ENCODE measurements at regions not wholly inside any gene's neighbourhood (a gene's known extent, or its start where the extent isn't known, plus 50 kb on each side); places are given as distances from the start of the nearest gene placed in this dataset.

- peaks cover 5 to 16% of the 10 kb centered on the region in 2 experiments; a peak in 1 of 4 replicates for H3K4me1 ChIP-seq (ENCODE audit: control insufficient read depth in 1 of 2, insufficient read depth in 2 of 2, low read depth in 1 of 2, low read length in 1 of 2)
- POLR2A ChIA-PET = no interaction called here
- WGBS (ENCODE audit: low lambda C conversion rate) = 38% methylated on average over 4 of the region's 9 CpGs
Measured at GRCh38 chr5:142246258-142246657, 78.6 kb downstream of the SPRY4 start.

More at GRCh38 chr5:142246258-142246657, 78.6 kb downstream of the SPRY4 start:
- Histone ChIP-seq H3K9me3 (no peaks in the 10 kb centered on the region), H2AFZ (ENCODE audit: low read depth) (peak overlapping the region; percentile 45; the same call in 1 of the 2 replicates), H3F3A (replicated peaks; ENCODE audit: insufficient read depth) (peaks cover 3% of the 10 kb centered on the region), H3K27ac (ENCODE audit: low read depth in 2 of 2, low read length in 1 of 2) (peak overlapping the region; percentile 5 to 40; a peak in 3 of 4 replicates), H3K9me2 (no peaks in the 10 kb centered on the region), H3K79me2 (ENCODE audit: insufficient read depth) (no peaks in the 10 kb centered on the region), H3K27me3 (ENCODE audit: insufficient read depth) (no peaks in the 10 kb centered on the region), H3K36me3 (replicated peaks in 1 of 2; ENCODE audit: control insufficient read depth in 1 of 2, insufficient read depth in 2 of 2, low read length in 1 of 2) (no peaks in the 10 kb centered on the region), H3K4me3 (ENCODE audit: low read depth in 2 of 2, low read length in 1 of 2) (no peak overlapping the region), H3K4me2 (no peak overlapping the region; the same call in 1 of the 2 replicates), H4K20me1 (ENCODE audit: insufficient read depth) (no peaks in the 10 kb centered on the region), H3K9ac (no peak overlapping the region; the same call in 1 of the 2 replicates)
- no peak for TF ChIP-seq EP300 (IDR thresholded peaks at IDR 0.05; ENCODE audit: borderline replicate concordance in 1 of 2, low read depth in 1 of 2, low read length in 1 of 2)
- no peak for TF ChIP-seq REST (IDR thresholded peaks at IDR 0.05; ENCODE audit: low read depth, low read length)
- TF ChIP-seq IRF3 (IDR thresholded peaks at IDR 0.05; ENCODE audit: low read depth, low read length) = no peak
- peak; percentile 49 for TF ChIP-seq NFIC (IDR thresholded peaks at IDR 0.05; ENCODE audit: borderline replicate concordance)
- no peak for TF ChIP-seq CTCF (IDR thresholded peaks at IDR 0.05)
- no peak for TF ChIP-seq SIN3A (IDR thresholded peaks at IDR 0.05; ENCODE audit: borderline replicate concordance, low read depth, low read length)
- TF ChIP-seq ZBTB33 (IDR thresholded peaks at IDR 0.05; ENCODE audit: borderline replicate concordance, low read depth) = no peak
- TF ChIP-seq TAF1 (IDR thresholded peaks at IDR 0.05; ENCODE audit: borderline replicate concordance, low read depth, low read length) = no peak
- TF ChIP-seq NRF1 (IDR thresholded peaks at IDR 0.05; ENCODE audit: low read depth, low read length) = no peak
- TF ChIP-seq RCOR1 (IDR thresholded peaks at IDR 0.05; ENCODE audit: low read length) = no peak
- no peak for TF ChIP-seq RFX5 (IDR thresholded peaks at IDR 0.05; ENCODE audit: low read length)
- TF ChIP-seq RAD21 (IDR thresholded peaks at IDR 0.05; ENCODE audit: low read length) = no peak
- no peak for TF ChIP-seq GABPA (IDR thresholded peaks at IDR 0.05; ENCODE audit: low read depth)
- no peak for TF ChIP-seq MEF2A (IDR thresholded peaks at IDR 0.05; ENCODE audit: borderline replicate concordance, low read depth)
- TF ChIP-seq YY1 (IDR thresholded peaks at IDR 0.05; ENCODE audit: low read depth) = no peak
- no peak for TF ChIP-seq USF1 (IDR thresholded peaks at IDR 0.05; ENCODE audit: borderline replicate concordance, low read depth)
- peak; percentile 37; the same call in 1 of the 2 replicates for TF ChIP-seq JUND (IDR thresholded peaks at IDR 0.05)
- peak; percentile 35; the same call in 1 of the 2 replicates for TF ChIP-seq TCF12 (IDR thresholded peaks at IDR 0.05)
- TF ChIP-seq TEAD4 (IDR thresholded peaks at IDR 0.05; ENCODE audit: borderline replicate concordance, insufficient read depth) = no peak
- peak; percentile 35; the same call in 1 of the 2 replicates for TF ChIP-seq MAX (IDR thresholded peaks at IDR 0.05; ENCODE audit: low read depth)
- TF ChIP-seq FOSL2 (IDR thresholded peaks at IDR 0.05; ENCODE audit: borderline replicate concordance, low read depth) = peak; percentile 41; the same call in 1 of the 2 replicates
- TF ChIP-seq GATA2 (CRISPR knock-in tag; IDR thresholded peaks at IDR 0.05) = no peak
- TF ChIP-seq EZH2phosphoT487 (IDR thresholded peaks at IDR 0.05; ENCODE audit: borderline replicate concordance, low read depth) = no peak
- TF ChIP-seq POLR2AphosphoS5 (IDR thresholded peaks at IDR 0.05; ENCODE audit: low read depth, low read length) = no peak
- no peak for DNase-seq
- CTCF ChIA-PET = no interaction called here

Data from SK-N-SH (cell line).